Naive thymus-derived CD4-positive, alpha-beta T cell (primary cell): ENCODE measurements at regions not wholly inside any gene's neighbourhood (a gene's known extent, or its start where the extent isn't known, plus 50 kb on each side); places are given as distances from the start of the nearest gene placed in this dataset.

Experiments
- ATAC-seq: fragments of 150-1000 bp; cut with Tn5 transposase; 2 replicates; pipeline ENCODE4 v1.10.0; 2021; ENCODE audit warnings: mild to moderate bottlenecking, moderate library complexity
- CTCF ChIA-PET: fragments of 350-600 bp; sonication (Branson Sonifier 250); formaldehyde crosslinking; loops from one replicate; lab custom pipeline; 2021; ENCODE audit warnings: antibody characterized with exemption; lab: Charles Lee
- POLR2A ChIA-PET: fragments of 350-600 bp; sonication (Branson Sonifier 250); formaldehyde crosslinking; loops from one replicate; lab custom pipeline; 2021; ENCODE audit warnings: antibody characterized with exemption, inconsistent platforms; lab: Charles Lee
- DNase-seq, 9 donors: peaks; one replicate each; pipeline versions ENCODE4 v3.0.0 to v3.0.0-alpha.2; 2020 to 2022; ENCODE audit warnings: mixed read lengths in 1 of 9
- H3K27ac ChIP-seq: one replicate; pipeline ENCODE4 v1.7.0; 2013; ENCODE audit warnings: mild to moderate bottlenecking, low read depth, low read length, moderate library complexity
- H3K27me3 ChIP-seq, 2 donors: one replicate each; pipeline ENCODE4 v1.7.0; 2013; ENCODE audit warnings: low read length in 2 of 2, mild to moderate bottlenecking in 2 of 2, moderate library complexity in 2 of 2; ENCODE audit not compliant: control insufficient read depth in 2 of 2, insufficient read depth in 2 of 2
- H3K36me3 ChIP-seq, 3 experiments: 1 replicate in 2 of 3; 2 replicates in 1 of 3; pipeline ENCODE4 v1.7.0; 2013; ENCODE audit warnings: low read length in 3 of 3, mild to moderate bottlenecking in 3 of 3, moderate library complexity in 1 of 3; ENCODE audit not compliant: insufficient read depth in 3 of 3, control insufficient read depth in 2 of 3
- H3K4me1 ChIP-seq, 2 donors: one replicate each; pipeline ENCODE4 v1.7.0; 2013; ENCODE audit warnings: low read length in 2 of 2, mild to moderate bottlenecking in 2 of 2, moderate library complexity in 1 of 2; ENCODE audit not compliant: control insufficient read depth in 2 of 2, insufficient read depth in 2 of 2
- H3K4me3 ChIP-seq: 2 replicates; pipeline ENCODE4 v1.7.0; 2013; ENCODE audit warnings: mild to moderate bottlenecking, low read length
- H3K9me3 ChIP-seq, 3 experiments: 1 replicate in 2 of 3; 2 replicates in 1 of 3; pipeline ENCODE4 v1.7.0; 2013; ENCODE audit warnings: low read length in 3 of 3; ENCODE audit not compliant: control insufficient read depth in 2 of 3
- H3K27ac Mint-ChIP-seq, 9 donors: one replicate each; pipeline ENCODE4 v1.8.0; 2020 to 2022; ENCODE audit warnings: mixed read lengths in 9 of 9, mild to moderate bottlenecking in 8 of 9, moderate library complexity in 5 of 9, inconsistent platforms in 2 of 9
- H3K27me3 Mint-ChIP-seq, 5 donors: one replicate each; pipeline ENCODE4 v1.8.0; 2021 to 2022; ENCODE audit warnings: mixed read lengths in 5 of 5, mild to moderate bottlenecking in 1 of 5
- H3K36me3 Mint-ChIP-seq, 5 donors: one replicate each; pipeline ENCODE4 v1.8.0; 2020 to 2022; ENCODE audit warnings: mixed read lengths in 5 of 5, mild to moderate bottlenecking in 3 of 5, inconsistent platforms in 1 of 5
- H3K4me1 Mint-ChIP-seq, 7 donors: one replicate each; pipeline ENCODE4 v1.8.0; 2020 to 2022; ENCODE audit warnings: mixed read lengths in 7 of 7, mild to moderate bottlenecking in 3 of 7, inconsistent platforms in 1 of 7
- H3K4me3 Mint-ChIP-seq, 10 donors: one replicate each; pipeline ENCODE4 v1.8.0; 2020 to 2022; ENCODE audit warnings: mild to moderate bottlenecking in 10 of 10, mixed read lengths in 10 of 10, moderate library complexity in 6 of 10, inconsistent platforms in 2 of 10
- H3K9me3 Mint-ChIP-seq, 11 donors: one replicate each; pipeline ENCODE4 v1.8.0; 2020 to 2022; ENCODE audit warnings: mixed read lengths in 11 of 11, mild to moderate bottlenecking in 4 of 11, inconsistent platforms in 1 of 11, moderate library complexity in 1 of 11
- intact Hi-C, 2 donors: fragments of 100-400 bp; cut with micrococcal nuclease; formaldehyde crosslinking; loops; one replicate each; pipeline ENCODE4 v1.15.1; 2023

GRCh38 chr3:181302960-181303359, 313.4 kb upstream of the DNAJC19 start:
- no peaks in the 10 kb centered on the region for H3K27me3 ChIP-seq
- no peaks in the 10 kb centered on the region for H3K36me3 ChIP-seq
- no peak overlapping the region for H3K27ac Mint-ChIP-seq
- no peak overlapping the region for H3K27ac ChIP-seq
- H3K9me3 Mint-ChIP-seq, result peaks cover 0 to 6% (median 0%) of the 10 kb centered on the region in 11 donors
- no peak overlapping the region for H3K4me3 ChIP-seq
- no peaks in the 10 kb centered on the region for H3K4me1 ChIP-seq
- no peaks in the 10 kb centered on the region for H3K4me1 Mint-ChIP-seq
- no peaks in the 10 kb centered on the region for H3K36me3 Mint-ChIP-seq
- H3K27me3 Mint-ChIP-seq, result peaks cover 0 to 28% (median 9%) of the 10 kb centered on the region in 5 donors
- CTCF ChIA-PET, result no interaction called here
- H3K9me3 ChIP-seq, result no peaks in the 10 kb centered on the region
- POLR2A ChIA-PET, result no interaction called here
- no peak for ATAC-seq
- intact Hi-C loops, result no loop called here
- H3K4me3 Mint-ChIP-seq, result no peak overlapping the region
- no peak for DNase-seq

DNA sequence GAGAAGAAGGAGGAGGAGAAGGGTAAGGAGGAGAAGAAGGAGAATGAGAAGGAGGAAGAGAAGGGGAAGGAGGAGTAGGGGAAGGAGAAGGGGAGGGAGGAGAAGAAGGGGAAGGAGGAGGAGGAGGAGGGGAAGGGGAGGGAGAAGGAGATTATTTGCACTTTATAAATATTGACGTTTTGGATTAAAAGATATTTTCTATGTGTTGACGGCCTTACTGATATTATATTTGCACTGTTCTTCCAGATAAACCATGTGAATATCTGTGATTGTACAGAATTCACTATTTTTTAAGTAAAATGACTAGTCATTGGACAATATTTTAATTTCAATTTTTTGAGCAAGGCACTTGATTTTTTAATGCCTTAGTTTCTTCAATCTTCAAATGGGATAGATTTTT, 310.5 kb upstream of the DNAJC19 start:
- Mint-ChIP-seq H3K36me3 (no peaks in the 10 kb centered on the region), H3K4me3 (no peak overlapping the region), H3K27ac (no peak overlapping the region), H3K9me3 (peaks cover 0 to 4% (median 0%) of the 10 kb centered on the region in 11 donors), H3K27me3 (peaks cover 4 to 27% (median 13%) of the 10 kb centered on the region in 5 donors), H3K4me1 (no peaks in the 10 kb centered on the region)
- Histone ChIP-seq H3K4me3 (no peak overlapping the region), H3K9me3 (no peaks in the 10 kb centered on the region), H3K27ac (no peak overlapping the region), H3K27me3 (no peaks in the 10 kb centered on the region), H3K36me3 (no peaks in the 10 kb centered on the region), H3K4me1 (no peaks in the 10 kb centered on the region)
- intact Hi-C loops, result no loop called here
- ChIA-PET POLR2A (no interaction called here), CTCF (interaction anchor here (0.9 kb wide), 1 partner anchor 27 kb away, joined by 3 read pairs; no protein-coding TSS in a partner anchor)
- no peak for DNase-seq
- no peak for ATAC-seq

DNA sequence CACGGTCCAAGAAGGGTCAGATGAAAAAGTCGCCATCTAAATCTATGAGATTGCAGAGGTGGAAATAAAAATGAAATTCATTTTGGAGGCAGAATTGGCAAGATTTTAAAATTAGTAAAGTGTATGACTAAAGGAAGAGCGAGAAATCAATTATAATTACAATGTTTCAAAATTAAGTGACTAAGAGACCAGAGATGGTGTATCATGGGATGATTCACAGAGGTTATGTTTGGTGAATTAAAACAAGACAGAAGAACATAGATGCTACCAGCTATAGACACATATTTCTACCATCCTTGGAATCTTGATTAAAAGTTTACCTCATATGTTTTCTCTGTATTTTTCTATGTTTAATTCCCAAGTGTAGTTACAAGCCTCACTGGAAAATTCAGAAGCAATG, 308.9 kb upstream of the DNAJC19 start:
- Histone ChIP-seq H3K27me3 (no peaks in the 10 kb centered on the region), H3K4me3 (no peak overlapping the region), H3K4me1 (no peaks in the 10 kb centered on the region), H3K9me3 (no peaks in the 10 kb centered on the region), H3K36me3 (no peaks in the 10 kb centered on the region), H3K27ac (no peak overlapping the region)
- peaks cover 0 to 4% (median 0%) of the 10 kb centered on the region in 11 donors for H3K9me3 Mint-ChIP-seq
- H3K27me3 Mint-ChIP-seq, result peaks cover 4 to 21% (median 8%) of the 10 kb centered on the region in 5 donors
- ChIA-PET CTCF (no interaction called here), POLR2A (no interaction called here)
- DNase-seq, result no peak
- no peak overlapping the region for H3K27ac Mint-ChIP-seq
- ATAC-seq, result no peak
- no peaks in the 10 kb centered on the region for H3K36me3 Mint-ChIP-seq
- intact Hi-C loops, result no loop called here
- H3K4me1 Mint-ChIP-seq, result no peaks in the 10 kb centered on the region
- H3K4me3 Mint-ChIP-seq, result no peak overlapping the region

DNA sequence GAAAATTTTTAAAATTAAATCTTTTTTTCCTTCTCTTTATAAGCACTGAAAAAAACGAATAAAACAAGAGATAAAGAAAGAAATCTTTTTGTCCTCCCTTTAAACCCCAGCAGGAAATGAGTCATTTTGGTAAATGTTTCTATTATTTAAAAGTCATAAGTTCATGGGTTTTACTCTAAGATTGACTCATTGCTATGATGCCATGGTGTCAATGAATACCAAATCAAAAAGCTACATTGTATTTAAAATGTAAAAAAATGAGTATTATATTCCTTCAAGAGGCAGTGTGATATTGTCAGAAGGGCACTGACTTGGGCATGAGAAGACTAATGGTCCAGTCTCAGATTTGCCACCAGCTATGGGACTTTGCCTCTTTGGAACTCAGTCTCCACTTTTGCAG, 303.4 kb upstream of the DNAJC19 start:
- no peaks in the 10 kb centered on the region for H3K36me3 ChIP-seq
- no peak overlapping the region for H3K27ac ChIP-seq
- CTCF ChIA-PET, result no interaction called here
- POLR2A ChIA-PET, result no interaction called here
- H3K36me3 Mint-ChIP-seq, result no peaks in the 10 kb centered on the region
- no peak overlapping the region for H3K4me3 Mint-ChIP-seq
- ATAC-seq (no peak), DNase-seq (no peak)
- intact Hi-C loops, result no loop called here
- no peak overlapping the region for H3K4me3 ChIP-seq
- peaks cover 0 to 10% (median 3%) of the 10 kb centered on the region in 5 donors for H3K27me3 Mint-ChIP-seq
- no peaks in the 10 kb centered on the region for H3K27me3 ChIP-seq
- H3K9me3 Mint-ChIP-seq, result peaks cover 0 to 4% (median 0%) of the 10 kb centered on the region in 11 donors
- H3K4me1 Mint-ChIP-seq, result no peaks in the 10 kb centered on the region
- H3K4me1 ChIP-seq, result no peaks in the 10 kb centered on the region
- no peaks in the 10 kb centered on the region for H3K9me3 ChIP-seq
- no peak overlapping the region for H3K27ac Mint-ChIP-seq

DNA sequence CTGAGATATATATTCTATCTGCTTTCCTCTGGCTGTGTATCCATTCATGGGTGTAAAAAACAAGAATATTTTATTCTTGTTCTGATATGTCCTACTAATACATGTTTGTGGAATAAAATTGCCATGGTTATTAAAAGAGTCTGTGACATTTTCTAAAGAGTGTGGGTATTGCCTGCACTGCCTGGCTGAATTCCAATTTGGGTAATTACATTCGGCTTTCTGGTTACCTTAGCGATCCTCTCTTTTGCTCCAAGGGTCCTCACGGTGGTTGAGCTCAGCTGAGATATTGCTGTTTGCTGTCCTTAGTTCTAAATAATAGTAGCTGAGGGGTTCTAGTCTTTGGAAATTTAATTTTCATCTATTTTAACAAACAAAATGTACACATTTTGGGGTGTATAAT, 301.4 kb upstream of the DNAJC19 start:
- no peaks in the 10 kb centered on the region for H3K4me1 ChIP-seq
- Mint-ChIP-seq H3K27me3 (peaks cover 0 to under 1% (median 0%) of the 10 kb centered on the region in 5 donors), H3K4me1 (no peaks in the 10 kb centered on the region), H3K36me3 (no peaks in the 10 kb centered on the region), H3K4me3 (no peak overlapping the region), H3K27ac (no peak overlapping the region), H3K9me3 (no peaks in the 10 kb centered on the region)
- no peaks in the 10 kb centered on the region for H3K27me3 ChIP-seq
- POLR2A ChIA-PET, result no interaction called here
- DNase-seq (no peak), ATAC-seq (no peak)
- intact Hi-C loops, result no loop called here
- no peak overlapping the region for H3K27ac ChIP-seq
- CTCF ChIA-PET, result no interaction called here
- H3K4me3 ChIP-seq, result no peak overlapping the region
- H3K36me3 ChIP-seq, result no peaks in the 10 kb centered on the region
- H3K9me3 ChIP-seq, result no peaks in the 10 kb centered on the region

- no peak for ATAC-seq
- POLR2A ChIA-PET, result no interaction called here
- CTCF ChIA-PET, result no interaction called here
These were observed 299.8 kb upstream of the DNAJC19 start for GRCh38 chr3:181289306-181289705.

DNA sequence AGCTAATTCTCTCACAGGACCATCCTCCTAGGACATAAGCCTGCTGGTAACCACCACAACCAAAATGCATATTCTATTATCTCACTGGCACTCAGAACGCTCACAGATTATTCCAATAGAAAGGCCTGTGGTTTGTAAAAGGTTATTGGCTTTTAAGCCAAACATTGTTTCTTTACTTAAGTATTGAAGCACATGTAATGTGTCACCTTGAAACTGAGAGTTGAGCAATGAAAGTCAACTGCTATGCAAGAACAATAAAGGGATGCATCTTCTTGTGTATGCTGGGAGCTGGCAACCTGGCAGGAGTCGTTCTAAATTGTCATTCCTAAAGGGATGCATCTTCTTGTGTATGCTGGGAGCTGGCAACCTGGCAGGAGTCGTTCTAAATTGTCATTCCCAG, 298.6 kb upstream of the DNAJC19 start:
- no peaks in the 10 kb centered on the region for H3K36me3 Mint-ChIP-seq
- no peaks in the 10 kb centered on the region for H3K4me1 Mint-ChIP-seq
- no peak for ATAC-seq

More at GRCh38 chr3:181289306-181289705, 299.8 kb upstream of the DNAJC19 start:
- Mint-ChIP-seq H3K27ac (no peak overlapping the region), H3K9me3 (no peaks in the 10 kb centered on the region), H3K4me1 (no peaks in the 10 kb centered on the region), H3K27me3 (no peaks in the 10 kb centered on the region), H3K36me3 (no peaks in the 10 kb centered on the region), H3K4me3 (no peak overlapping the region)
- Histone ChIP-seq H3K9me3 (no peaks in the 10 kb centered on the region), H3K4me1 (no peaks in the 10 kb centered on the region), H3K27ac (no peak overlapping the region), H3K27me3 (no peaks in the 10 kb centered on the region), H3K36me3 (no peaks in the 10 kb centered on the region), H3K4me3 (no peak overlapping the region)
- no peak for DNase-seq
- intact Hi-C loops, result no loop called here

More for the DNA sequence above, 298.6 kb upstream of the DNAJC19 start:
- ChIA-PET POLR2A (no interaction called here), CTCF (no interaction called here)
- H3K4me1 ChIP-seq, result no peaks in the 10 kb centered on the region
- peaks cover 0 to 2% (median 0%) of the 10 kb centered on the region in 11 donors for H3K9me3 Mint-ChIP-seq
- H3K36me3 ChIP-seq, result no peaks in the 10 kb centered on the region
- H3K27me3 ChIP-seq, result no peaks in the 10 kb centered on the region
- H3K27me3 Mint-ChIP-seq, result peaks cover 0 to 3% (median 0%) of the 10 kb centered on the region in 5 donors
- H3K4me3 Mint-ChIP-seq, result no peak overlapping the region
- intact Hi-C loops, result no loop called here
- H3K27ac ChIP-seq, result no peak overlapping the region
- no peak overlapping the region for H3K27ac Mint-ChIP-seq
- no peaks in the 10 kb centered on the region for H3K9me3 ChIP-seq
- no peak overlapping the region for H3K4me3 ChIP-seq
- no peak for DNase-seq
